ENCODE measurements at regions not wholly inside any gene's neighbourhood (a gene's known extent, or its start where the extent isn't known, plus 50 kb on each side); places are given as distances from the start of the nearest gene placed in this dataset.

GRCh38 chr4:14592950-14593349 lies 409.3 kb upstream of the CPEB2 start:
- no peak for DNase-seq

GRCh38 chr4:14596028-14596427 lies 406.3 kb upstream of the CPEB2 start:
- no peak for DNase-seq

- DNase-seq, result no peak
These were observed 405.8 kb upstream of the CPEB2 start for GRCh38 chr4:14596437-14596836.

- no peak for DNase-seq
These were observed 405.4 kb upstream of the CPEB2 start for GRCh38 chr4:14596904-14597303.

GRCh38 chr4:14602206-14602605 lies 400.1 kb upstream of the CPEB2 start:
- DNase-seq, result no peak

GRCh38 chr4:14607001-14607400 lies 395.3 kb upstream of the CPEB2 start:
- no peak for DNase-seq

GRCh38 chr4:14607578-14607977 lies 394.7 kb upstream of the CPEB2 start:
- no peak for DNase-seq

GRCh38 chr4:14608630-14609029 lies 393.7 kb upstream of the CPEB2 start:
- DNase-seq, result no peak

GRCh38 chr4:14614840-14615239 lies 387.4 kb upstream of the CPEB2 start:
- DNase-seq, result no peak

GRCh38 chr4:14615671-14616070 lies 386.6 kb upstream of the CPEB2 start:
- DNase-seq, result no peak

- DNase-seq, result no peak
These were observed 381.6 kb upstream of the CPEB2 start for GRCh38 chr4:14620567-14621141.

GRCh38 chr4:14621731-14622463 lies 380.4 kb upstream of the CPEB2 start:
- no peak for DNase-seq

GRCh38 chr4:14627038-14627437 lies 375.2 kb upstream of the CPEB2 start:
- no peak for DNase-seq

GRCh38 chr4:14631806-14632440 lies 370.4 kb upstream of the CPEB2 start:
- no peak for DNase-seq

GRCh38 chr4:14636563-14636962 lies 365.7 kb upstream of the CPEB2 start:
- DNase-seq, result no peak

- no peak for DNase-seq
These were observed 361.8 kb upstream of the CPEB2 start for GRCh38 chr4:14640476-14640875.

GRCh38 chr4:14641871-14642270 lies 360.4 kb upstream of the CPEB2 start:
- no peak for DNase-seq

GRCh38 chr4:14644580-14645282 lies 357.6 kb upstream of the CPEB2 start:
- DNase-seq, result no peak

- no peak for DNase-seq
These were observed 355.4 kb upstream of the CPEB2 start for GRCh38 chr4:14646831-14647230.

- no peak for DNase-seq
These were observed 352.2 kb upstream of the CPEB2 start for GRCh38 chr4:14650127-14650526.

- DNase-seq, result no peak
These were observed 349.8 kb upstream of the CPEB2 start for GRCh38 chr4:14652522-14652921.

- no peak for DNase-seq
These were observed 348.9 kb upstream of the CPEB2 start for GRCh38 chr4:14653338-14653737.

GRCh38 chr4:14659286-14659685 lies 343.0 kb upstream of the CPEB2 start:
- DNase-seq, result no peak

- DNase-seq, result no peak
These were observed 334.6 kb upstream of the CPEB2 start for GRCh38 chr4:14667624-14668151.
